Heart left ventricle (tissue), 13 donors: ENCODE measurements at regions not wholly inside any gene's neighbourhood (a gene's known extent, or its start where the extent isn't known, plus 50 kb on each side); places are given as distances from the start of the nearest gene placed in this dataset.

Experiments
- CTCF ChIP-seq, 12 donors: fragments of 200-600 bp; sonication (generic) in 4 of 12; IDR thresholded peaks; one replicate each; pipeline versions ENCODE4 v1.5.0 to v1.8.0; 2018 to 2022; ENCODE audit warnings: antibody characterized with exemption in 12 of 12, mild to moderate bottlenecking in 5 of 12
- POLR2A ChIP-seq, 2 donors: fragments of 450-650 bp; IDR thresholded peaks; one replicate each; pipeline ENCODE4 v1.6.1; 2017; ENCODE audit warnings: antibody characterized with exemption in 2 of 2, mild to moderate bottlenecking in 2 of 2, moderate library complexity in 2 of 2
- donor health status: ischemic (EF 13 %, LVEDD 7.1; RV severe dilation, severe dysfunction).
- donor health status: DM: no; HTN: yes; CAD: no.
- donor health status: DM: no; HTN: no; CAD: no.
- donor health status: ischemic (EF 25% LVEDD 6.9; RV normal size, moderate dysfunction).
- donor health status: ischemic (EF 25% LVEDD 5.7; RV mildly dilated, moderate dysfunction).
- donor health status: ischemic (EF 35%, LVEDD 5.7; RV mildly dilated, moderate dysfunction).
- donor health status: nonischemic (EF 11% LVEDD 7.7; RV severe dilation, severe dysfunction).
- donor health status: DM: yes; HTN: yes; CAD: no.
- donor health status: PGD.
- donor health status: ischemic (EF 29% LVEDD 5.4; RV normal size, mild dysfunction).
- donor health status: nonischemic (EF 23%, LVEDD 6.1; RV moderate dilation, normal function).

GRCh38 chr13:80444240-80445015 is 103.5 kb upstream of the SPRY2 start:
- TF ChIP-seq CTCF (IDR thresholded peaks at IDR 0.05) (no peak), POLR2A (IDR thresholded peaks at IDR 0.05) (no peak)
